Thyroid gland (tissue), 4 donors: ENCODE measurements at regions not wholly inside any gene's neighbourhood (a gene's known extent, or its start where the extent isn't known, plus 50 kb on each side); places are given as distances from the start of the nearest gene placed in this dataset.

ENCODE experiments used
- DNase-seq, 2 donors: peaks; one replicate each; pipeline ENCODE4 v3.0.0-alpha.2; 2019
- H3K27ac ChIP-seq, 3 donors: fragments of 200-600 bp; sonication (generic); 1 replicate in 2 of 3; 2 replicates in 1 of 3; pipeline ENCODE4 v1.5.1; 2016 to 2019; ENCODE audit warnings: mild to moderate bottlenecking in 1 of 3, moderate library complexity in 1 of 3
- H3K27me3 ChIP-seq: fragments of 200-600 bp; sonication (generic); one replicate; pipeline ENCODE4 v1.5.1; 2019
- H3K36me3 ChIP-seq, 2 donors: fragments of 200-600 bp; sonication (generic); one replicate each; pipeline ENCODE4 v1.5.1; 2016 to 2019
- H3K4me1 ChIP-seq, 2 donors: fragments of 200-600 bp; sonication (generic); one replicate each; pipeline ENCODE4 v1.5.1; 2017 to 2019
- H3K4me3 ChIP-seq, 3 donors: fragments of 200-600 bp; sonication (generic); replicated peaks in 1 of 3; 1 replicate in 2 of 3; 2 replicates in 1 of 3; pipeline ENCODE4 v1.5.1; 2016; ENCODE audit warnings: mild to moderate bottlenecking in 1 of 3
- H3K9me3 ChIP-seq: fragments of 200-600 bp; sonication (generic); one replicate; pipeline ENCODE4 v1.5.1; 2017
- CTCF ChIP-seq, 6 experiments: fragments of 200-600 bp in 3 of 6; fragments of 450-650 bp in 3 of 6; sonication (generic) in 3 of 6; IDR thresholded peaks; one replicate each; pipeline ENCODE4 v1.5.1; 2016 to 2019; ENCODE audit warnings: antibody characterized with exemption in 6 of 6, mild to moderate bottlenecking in 2 of 6, inconsistent platforms in 1 of 6, moderate library complexity in 1 of 6
- POLR2A ChIP-seq, 2 donors: fragments of 450-650 bp; IDR thresholded peaks; one replicate each; pipeline ENCODE4 v1.6.1; 2017; ENCODE audit warnings: antibody characterized with exemption in 2 of 2, mild to moderate bottlenecking in 2 of 2, moderate library complexity in 1 of 2
- WGBS, 2 donors: methylation state at CpG; one replicate each; pipeline ENCODE4 v1.1.5; 2017; 5-methylcytosine and 5-hydroxymethylcytosine counted together
- intact Hi-C: fragments of 100-400 bp; cut with DNase I; formaldehyde crosslinking; loops from one replicate; pipeline ENCODE4 v1.15.1; 2023

- no peak overlapping the region for H3K27ac ChIP-seq
- WGBS, 2 donors: 79 to 87% methylated on average over 1 of the region's 1 CpG
- no peaks in the 10 kb centered on the region for H3K9me3 ChIP-seq
- DNase-seq: no peak
- H3K27me3 ChIP-seq: no peaks in the 10 kb centered on the region
- intact Hi-C loops: no loop called here
- TF ChIP-seq POLR2A (IDR thresholded peaks at IDR 0.05) (no peak), CTCF (IDR thresholded peaks at IDR 0.05) (no peak)
- no peak overlapping the region for H3K4me3 ChIP-seq
- no peaks in the 10 kb centered on the region for H3K36me3 ChIP-seq
- H3K4me1 ChIP-seq: no peaks in the 10 kb centered on the region
These were observed 153.0 kb downstream of the RAP2A start for GRCh38 chr13:97586941-97587340.

GRCh38 chr13:97588993-97589392 is 155.0 kb downstream of the RAP2A start:
- TF ChIP-seq CTCF (IDR thresholded peaks at IDR 0.05) (no peak), POLR2A (IDR thresholded peaks at IDR 0.05) (no peak)
- Histone ChIP-seq H3K4me3 (no peak overlapping the region), H3K27ac (no peak overlapping the region), H3K36me3 (no peaks in the 10 kb centered on the region), H3K27me3 (no peaks in the 10 kb centered on the region), H3K9me3 (no peaks in the 10 kb centered on the region), H3K4me1 (no peaks in the 10 kb centered on the region)
- intact Hi-C loops: no loop called here
- WGBS, 2 donors: 75 to 100% methylated on average over 1 of the region's 1 CpG
- DNase-seq: no peak

GRCh38 chr13:97600458-97601075 is 166.6 kb downstream of the RAP2A start:
- Histone ChIP-seq H3K4me3 (no peak overlapping the region), H3K27ac (no peak overlapping the region), H3K27me3 (no peaks in the 10 kb centered on the region), H3K9me3 (no peaks in the 10 kb centered on the region), H3K36me3 (no peaks in the 10 kb centered on the region), H3K4me1 (no peaks in the 10 kb centered on the region)
- no peak for DNase-seq
- TF ChIP-seq CTCF (IDR thresholded peaks at IDR 0.05) (no peak), POLR2A (IDR thresholded peaks at IDR 0.05) (no peak)
- 45 to 53% methylated on average over 3 of the region's 3 CpGs for WGBS, 2 donors
- intact Hi-C loops: no loop called here

GRCh38 chr13:97615266-97615665 is 181.3 kb downstream of the RAP2A start:
- H3K27me3 ChIP-seq: no peaks in the 10 kb centered on the region
- 79 to 83% methylated on average over 3 of the region's 3 CpGs for WGBS, 2 donors
- H3K4me3 ChIP-seq: no peak overlapping the region
- intact Hi-C loops: no loop called here
- H3K4me1 ChIP-seq: no peaks in the 10 kb centered on the region
- H3K9me3 ChIP-seq: no peaks in the 10 kb centered on the region
- TF ChIP-seq CTCF (IDR thresholded peaks at IDR 0.05): no peak
- H3K27ac ChIP-seq: no peak overlapping the region
- no peak for DNase-seq
- no peaks in the 10 kb centered on the region for H3K36me3 ChIP-seq

GRCh38 chr13:97616385-97616784 is 182.4 kb downstream of the RAP2A start:
- H3K4me1 ChIP-seq: no peaks in the 10 kb centered on the region
- no peaks in the 10 kb centered on the region for H3K36me3 ChIP-seq
- H3K4me3 ChIP-seq: no peak overlapping the region
- H3K27me3 ChIP-seq: no peaks in the 10 kb centered on the region
- no peaks in the 10 kb centered on the region for H3K9me3 ChIP-seq
- no peak overlapping the region for H3K27ac ChIP-seq
- no peak for TF ChIP-seq POLR2A (IDR thresholded peaks at IDR 0.05)
- no peak for TF ChIP-seq CTCF (IDR thresholded peaks at IDR 0.05)
- DNase-seq: no peak
- intact Hi-C loops: no loop called here
